Activated naive CD4-positive, alpha-beta T cell treated with anti-CD3 and anti-CD28 coated beads for 36 hours (primary cell): ENCODE measurements at regions not wholly inside any gene's neighbourhood (a gene's known extent, or its start where the extent isn't known, plus 50 kb on each side); places are given as distances from the start of the nearest gene placed in this dataset.

Experiments
- CTCF ChIA-PET: fragments of 350-600 bp; sonication (Branson Sonifier 250); formaldehyde crosslinking; loops from one replicate; lab custom pipeline; 2021; ENCODE audit warnings: antibody characterized with exemption; lab: Charles Lee
- DNase-seq: peaks from one replicate; pipeline ENCODE4 v3.0.0-alpha.2; 2020
- H3K27ac Mint-ChIP-seq: one replicate; pipeline ENCODE4 v1.8.0; 2021; ENCODE audit warnings: mild to moderate bottlenecking, mixed read lengths
- H3K27me3 Mint-ChIP-seq: one replicate; pipeline ENCODE4 v1.8.0; 2021; ENCODE audit warnings: low read depth, mixed read lengths
- H3K36me3 Mint-ChIP-seq: one replicate; pipeline ENCODE4 v1.8.0; 2021; ENCODE audit warnings: low read depth, mixed read lengths
- H3K4me1 Mint-ChIP-seq: one replicate; pipeline ENCODE4 v1.8.0; 2021; ENCODE audit warnings: low read depth, mixed read lengths
- H3K4me3 Mint-ChIP-seq: one replicate; pipeline ENCODE4 v1.8.0; 2021; ENCODE audit warnings: mild to moderate bottlenecking, moderate library complexity, mixed read lengths
- H3K9me3 Mint-ChIP-seq: one replicate; pipeline ENCODE4 v1.8.0; 2021; ENCODE audit warnings: mixed read lengths
- intact Hi-C: fragments of 100-400 bp; cut with micrococcal nuclease; formaldehyde crosslinking; loops from one replicate; pipeline ENCODE4 v1.15.1; 2023

DNA sequence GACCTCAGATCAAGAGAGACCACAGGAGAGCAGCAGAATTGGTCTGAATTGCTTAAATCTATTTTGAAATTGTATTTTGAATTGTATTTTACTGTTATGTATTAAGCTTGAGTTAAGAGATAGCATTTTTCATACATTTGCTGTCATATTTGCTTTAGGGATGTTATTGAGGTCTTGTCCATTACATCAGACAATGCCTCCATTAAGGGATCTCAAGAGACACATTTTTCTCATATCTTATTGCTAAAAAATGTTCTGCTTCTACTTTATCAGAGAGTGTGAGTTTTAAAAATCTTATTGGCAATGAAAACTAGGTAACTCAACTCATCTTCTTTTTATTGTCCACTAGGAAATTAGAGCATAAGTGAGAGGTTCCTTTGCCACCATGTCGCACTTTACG is 66.8 kb upstream of the CTAGE1 start:
- CTCF ChIA-PET: no interaction called here
- intact Hi-C loops: no loop called here
- no peaks in the 10 kb centered on the region for H3K27me3 Mint-ChIP-seq
- H3K27ac Mint-ChIP-seq: no peak overlapping the region
- H3K4me3 Mint-ChIP-seq: no peak overlapping the region
- no peaks in the 10 kb centered on the region for H3K9me3 Mint-ChIP-seq
- no peak for DNase-seq
- H3K36me3 Mint-ChIP-seq: no peaks in the 10 kb centered on the region
- H3K4me1 Mint-ChIP-seq: no peaks in the 10 kb centered on the region

DNA sequence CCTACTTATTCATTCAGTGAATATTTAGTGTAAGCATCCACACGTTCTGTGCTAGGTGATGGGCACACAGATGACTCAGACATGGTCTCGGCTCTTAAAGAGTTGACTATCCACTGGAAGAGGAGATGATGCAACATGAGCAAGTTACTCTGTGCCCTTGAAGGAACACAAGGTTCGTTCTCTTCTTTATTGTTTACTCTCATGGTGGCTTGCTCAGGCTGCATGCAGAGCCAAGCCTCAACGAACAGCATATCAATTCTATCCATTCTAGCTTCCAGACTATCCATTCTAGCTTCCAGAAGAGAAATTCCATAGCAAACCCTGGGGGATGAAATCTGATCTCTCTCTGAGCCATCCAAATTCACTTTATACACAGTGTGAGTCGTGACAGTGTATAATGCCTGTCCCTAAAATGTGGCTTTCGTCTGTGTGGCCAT is 68.1 kb upstream of the CTAGE1 start:
- H3K36me3 Mint-ChIP-seq: no peaks in the 10 kb centered on the region
- H3K27me3 Mint-ChIP-seq: no peaks in the 10 kb centered on the region
- no peak overlapping the region for H3K4me3 Mint-ChIP-seq
- intact Hi-C loops: no loop called here
- H3K4me1 Mint-ChIP-seq: no peaks in the 10 kb centered on the region
- no peak for DNase-seq
- no peak overlapping the region for H3K27ac Mint-ChIP-seq
- H3K9me3 Mint-ChIP-seq: no peaks in the 10 kb centered on the region
- CTCF ChIA-PET: no interaction called here

DNA sequence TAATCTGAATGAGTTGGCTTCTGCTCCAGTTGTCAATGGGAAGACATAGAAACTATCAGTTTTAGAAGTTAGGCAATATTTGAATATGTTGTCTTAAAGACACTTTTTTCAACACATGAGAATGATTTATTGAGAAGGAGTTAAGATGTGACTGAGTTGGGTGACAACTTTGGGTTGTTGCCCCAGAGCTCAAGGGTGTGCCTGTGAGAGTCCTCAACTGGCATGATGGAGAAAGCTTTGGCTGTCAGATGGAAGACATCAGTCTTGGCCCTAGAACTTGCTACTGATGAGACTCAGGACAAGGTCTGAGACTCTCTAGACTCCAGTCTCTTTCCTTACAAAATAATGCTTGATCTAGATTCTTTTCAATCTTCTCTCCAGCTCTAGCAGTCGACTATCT is 69.0 kb upstream of the CTAGE1 start:
- CTCF ChIA-PET: no interaction called here
- H3K9me3 Mint-ChIP-seq: no peaks in the 10 kb centered on the region

DNA sequence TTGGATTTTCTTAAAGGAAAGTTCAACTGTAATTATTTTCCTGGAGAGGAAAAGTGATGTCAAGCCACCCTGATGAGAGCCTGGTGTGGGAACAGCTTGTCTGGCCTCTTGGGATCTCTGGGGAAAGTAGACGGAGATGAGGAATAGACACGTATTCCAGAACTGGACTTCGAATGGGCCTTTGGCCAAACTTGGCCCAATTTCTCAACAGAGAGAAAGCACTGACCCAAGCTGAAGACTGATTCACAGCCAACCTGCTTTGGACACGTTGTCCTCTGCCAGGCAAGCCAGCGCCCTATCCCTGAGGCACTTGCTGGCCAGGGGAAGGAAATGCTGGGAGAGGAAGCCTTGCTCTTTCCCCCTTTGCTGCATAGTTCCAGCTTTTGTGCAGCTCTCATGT is 70.8 kb upstream of the CTAGE1 start:
- H3K27me3 Mint-ChIP-seq: no peaks in the 10 kb centered on the region
- H3K4me1 Mint-ChIP-seq: no peaks in the 10 kb centered on the region
- no peak overlapping the region for H3K27ac Mint-ChIP-seq
- CTCF ChIA-PET: no interaction called here
- H3K9me3 Mint-ChIP-seq: no peaks in the 10 kb centered on the region
- DNase-seq: no peak
- H3K36me3 Mint-ChIP-seq: no peaks in the 10 kb centered on the region
- intact Hi-C loops: no loop called here
- no peak overlapping the region for H3K4me3 Mint-ChIP-seq

More for the DNA sequence above, 69.0 kb upstream of the CTAGE1 start:
- H3K27ac Mint-ChIP-seq: no peak overlapping the region
- intact Hi-C loops: no loop called here
- no peaks in the 10 kb centered on the region for H3K4me1 Mint-ChIP-seq
- H3K4me3 Mint-ChIP-seq: no peak overlapping the region
- DNase-seq: no peak
- no peaks in the 10 kb centered on the region for H3K36me3 Mint-ChIP-seq
- H3K27me3 Mint-ChIP-seq: no peaks in the 10 kb centered on the region

DNA sequence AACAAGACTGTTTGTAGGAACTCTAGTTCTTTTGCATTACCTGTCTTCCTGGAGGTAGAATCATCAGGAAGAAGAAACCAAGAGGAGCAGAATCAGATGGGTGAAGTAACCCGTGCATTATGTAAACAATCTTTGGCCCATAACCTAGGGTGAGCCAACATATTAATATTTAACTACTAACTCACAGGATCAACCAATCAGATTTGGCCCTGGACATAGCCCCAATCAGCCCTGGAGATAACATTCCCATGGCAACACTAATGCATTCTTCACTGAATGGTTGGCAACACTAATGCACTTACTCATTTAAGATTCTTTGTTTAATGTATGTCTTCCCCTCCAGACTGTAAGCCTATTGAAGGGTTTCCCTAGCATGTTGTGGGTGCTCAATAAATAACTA is 72.0 kb upstream of the CTAGE1 start:
- intact Hi-C loops: no loop called here
- DNase-seq: no peak
- Mint-ChIP-seq H3K4me3 (no peak overlapping the region), H3K4me1 (no peaks in the 10 kb centered on the region), H3K36me3 (no peaks in the 10 kb centered on the region), H3K27me3 (no peaks in the 10 kb centered on the region), H3K9me3 (no peaks in the 10 kb centered on the region), H3K27ac (no peak overlapping the region)
- CTCF ChIA-PET: no interaction called here

GRCh38 chr18:22490429-22490846 is 72.7 kb upstream of the CTAGE1 start:
- Mint-ChIP-seq H3K4me3 (no peak overlapping the region), H3K36me3 (no peaks in the 10 kb centered on the region), H3K4me1 (no peaks in the 10 kb centered on the region), H3K9me3 (no peaks in the 10 kb centered on the region), H3K27me3 (no peaks in the 10 kb centered on the region), H3K27ac (no peak overlapping the region)
- intact Hi-C loops: no loop called here
- DNase-seq: no peak
- CTCF ChIA-PET: no interaction called here

DNA sequence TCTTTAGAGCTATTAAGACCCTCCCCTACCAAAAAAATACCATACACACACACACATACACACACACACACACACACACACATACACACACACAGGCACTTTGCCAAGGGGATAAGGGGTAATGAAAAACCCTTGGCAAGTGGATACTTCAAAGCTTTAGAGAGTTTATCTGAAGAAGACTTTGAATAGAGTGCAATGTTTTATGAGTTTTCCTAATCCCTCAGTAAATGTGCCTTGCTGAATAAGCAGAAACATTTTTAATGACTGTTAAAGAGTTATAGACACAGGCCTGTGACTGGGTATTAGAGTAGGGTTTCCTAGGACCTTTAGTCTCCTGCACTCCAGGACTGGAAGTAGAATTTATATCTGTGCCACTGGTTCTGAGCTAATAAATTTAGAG is 75.5 kb upstream of the CTAGE1 start:
- no peaks in the 10 kb centered on the region for H3K4me1 Mint-ChIP-seq
- CTCF ChIA-PET: no interaction called here
- no peak overlapping the region for H3K27ac Mint-ChIP-seq
- no peak for DNase-seq
- no peaks in the 10 kb centered on the region for H3K36me3 Mint-ChIP-seq
- intact Hi-C loops: no loop called here
- no peaks in the 10 kb centered on the region for H3K9me3 Mint-ChIP-seq
- H3K4me3 Mint-ChIP-seq: no peak overlapping the region
- H3K27me3 Mint-ChIP-seq: no peaks in the 10 kb centered on the region

DNA sequence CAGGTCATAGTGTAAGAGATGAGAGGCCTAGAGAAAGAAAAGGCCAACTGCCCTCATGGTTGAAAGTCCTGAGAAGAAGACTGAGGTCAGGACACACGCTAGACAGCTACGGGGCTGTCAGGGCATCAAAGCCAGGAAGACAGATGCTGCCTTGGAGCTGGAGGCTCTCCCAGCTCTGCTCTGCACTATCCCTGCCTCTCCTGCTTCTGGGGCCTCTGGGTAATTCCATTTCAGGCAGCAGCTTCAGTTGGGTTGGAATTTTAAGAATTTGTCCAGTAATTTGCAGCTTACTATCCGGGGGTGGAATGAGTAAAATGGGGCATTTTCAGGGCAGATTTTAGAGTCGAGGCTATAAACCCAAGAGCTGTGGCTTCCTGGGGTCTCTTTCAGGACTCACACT is 76.2 kb upstream of the CTAGE1 start:
- H3K27me3 Mint-ChIP-seq: no peaks in the 10 kb centered on the region
- no peaks in the 10 kb centered on the region for H3K9me3 Mint-ChIP-seq
- no peaks in the 10 kb centered on the region for H3K4me1 Mint-ChIP-seq
- CTCF ChIA-PET: no interaction called here
- no peak overlapping the region for H3K27ac Mint-ChIP-seq
- H3K36me3 Mint-ChIP-seq: no peaks in the 10 kb centered on the region
- no peak overlapping the region for H3K4me3 Mint-ChIP-seq
- no peak for DNase-seq
- intact Hi-C loops: no loop called here

DNA sequence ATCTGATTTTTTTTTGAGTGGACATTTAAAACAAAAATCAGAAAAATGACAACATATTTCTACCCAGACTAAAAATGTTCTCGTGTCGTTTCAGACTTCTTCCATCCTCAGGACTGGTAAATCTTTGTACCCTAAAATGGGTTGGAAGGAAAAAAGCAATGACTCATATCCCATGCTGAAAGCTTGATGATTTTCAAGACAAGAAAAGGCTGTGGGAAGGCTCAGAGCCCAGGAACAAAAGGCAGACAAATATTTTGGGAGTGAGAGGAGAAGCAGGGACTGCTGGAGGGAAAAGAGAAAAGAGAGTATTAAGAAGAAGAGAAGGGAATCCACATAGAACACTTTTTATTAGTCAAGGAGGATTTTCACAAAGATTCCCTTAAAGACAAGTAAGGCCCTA is 77.1 kb upstream of the CTAGE1 start:
- no peaks in the 10 kb centered on the region for H3K36me3 Mint-ChIP-seq
- CTCF ChIA-PET: no interaction called here

DNA sequence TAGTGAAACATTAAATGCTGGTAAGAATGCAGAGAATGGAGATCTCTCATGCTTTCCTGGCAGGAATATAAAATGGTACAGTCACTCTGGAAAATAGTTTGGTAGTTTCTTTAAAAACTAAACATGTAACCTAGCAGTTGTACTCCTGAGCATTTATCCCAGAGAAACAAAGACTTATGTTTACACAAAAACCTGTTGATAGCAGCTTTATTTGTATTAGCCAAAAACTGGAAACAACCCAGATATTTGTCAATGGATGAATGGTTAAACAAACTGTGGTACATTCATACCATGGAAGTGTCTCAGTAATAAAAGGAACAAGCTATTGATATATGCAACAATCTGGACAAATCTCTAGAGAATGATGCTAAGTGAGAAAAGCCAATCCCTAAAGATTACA is 81.7 kb upstream of the CTAGE1 start:
- no peak overlapping the region for H3K27ac Mint-ChIP-seq
- CTCF ChIA-PET: no interaction called here
- DNase-seq: no peak
- H3K27me3 Mint-ChIP-seq: no peaks in the 10 kb centered on the region
- intact Hi-C loops: no loop called here
- no peak overlapping the region for H3K4me3 Mint-ChIP-seq
- H3K36me3 Mint-ChIP-seq: no peaks in the 10 kb centered on the region
- H3K9me3 Mint-ChIP-seq: peaks cover 6% of the 10 kb centered on the region
- no peaks in the 10 kb centered on the region for H3K4me1 Mint-ChIP-seq

More for the DNA sequence above, 77.1 kb upstream of the CTAGE1 start:
- Mint-ChIP-seq H3K27me3 (no peaks in the 10 kb centered on the region), H3K9me3 (no peaks in the 10 kb centered on the region), H3K4me1 (no peaks in the 10 kb centered on the region), H3K4me3 (no peak overlapping the region), H3K27ac (no peak overlapping the region)
- intact Hi-C loops: no loop called here
- DNase-seq: no peak

DNA sequence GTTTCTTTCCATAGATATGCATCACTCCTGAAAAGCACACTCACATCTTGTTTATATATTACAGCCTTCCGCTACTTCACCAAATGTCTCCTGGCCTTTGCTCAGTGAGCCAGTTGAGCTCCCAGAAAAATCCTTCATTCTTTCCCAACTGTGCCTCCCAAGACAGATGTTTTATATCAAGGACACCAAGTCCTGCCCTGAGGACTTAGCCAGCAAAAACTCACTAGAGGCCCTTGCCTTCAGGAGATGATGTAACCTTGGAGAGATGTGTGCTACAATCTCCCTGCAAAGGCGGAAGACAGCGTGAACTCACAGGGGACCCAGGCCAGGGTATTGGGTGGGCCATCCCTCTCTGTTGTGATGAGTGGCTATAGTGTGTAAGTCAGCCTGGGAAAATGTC is 86.1 kb upstream of the CTAGE1 start:
- intact Hi-C loops: no loop called here
- Mint-ChIP-seq H3K27ac (no peak overlapping the region), H3K4me3 (no peak overlapping the region), H3K27me3 (no peaks in the 10 kb centered on the region), H3K4me1 (no peaks in the 10 kb centered on the region), H3K9me3 (peaks cover 6% of the 10 kb centered on the region), H3K36me3 (no peaks in the 10 kb centered on the region)
- DNase-seq: no peak
- CTCF ChIA-PET: no interaction called here

DNA sequence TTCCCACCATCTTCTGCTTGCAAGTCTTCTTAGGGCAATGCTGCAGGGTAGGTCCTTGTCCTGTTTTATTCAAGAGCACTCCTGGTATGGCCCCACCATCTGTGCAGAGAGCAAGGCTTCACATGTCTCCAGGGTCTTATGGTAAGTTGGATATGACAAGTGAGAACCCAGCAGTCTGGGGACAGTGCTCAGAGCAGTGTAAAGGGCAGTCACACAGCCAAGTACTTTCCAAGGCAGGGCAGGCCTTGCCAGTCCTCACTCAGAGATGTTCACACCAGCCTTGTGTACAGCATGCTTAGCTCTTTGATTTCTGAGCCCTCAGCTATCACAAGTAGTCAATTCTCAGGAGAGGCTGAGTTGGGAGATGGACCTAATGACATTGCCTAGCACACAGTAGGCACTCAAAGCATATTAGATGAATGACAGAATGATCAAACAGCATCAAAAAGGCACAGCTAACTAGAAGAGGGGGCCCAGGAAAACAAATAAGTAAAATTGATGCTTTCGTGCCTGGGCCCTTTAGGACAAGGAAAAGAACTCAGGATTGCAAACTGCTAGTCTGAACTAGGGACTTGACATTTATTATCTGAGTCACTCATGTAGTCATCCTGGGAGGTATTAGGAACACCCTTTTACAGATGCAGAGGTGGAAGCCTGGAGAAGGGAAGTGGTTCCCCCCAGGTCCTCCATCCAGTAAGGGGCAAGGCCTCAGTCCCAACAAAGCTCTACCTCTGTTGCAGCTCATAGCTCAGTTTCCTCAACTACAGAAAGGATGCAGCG is 86.7 kb upstream of the CTAGE1 start:
- H3K27me3 Mint-ChIP-seq: no peaks in the 10 kb centered on the region
- intact Hi-C loops: no loop called here
- no peak overlapping the region for H3K27ac Mint-ChIP-seq
- CTCF ChIA-PET: no interaction called here
- H3K9me3 Mint-ChIP-seq: peaks cover 6% of the 10 kb centered on the region
- no peaks in the 10 kb centered on the region for H3K36me3 Mint-ChIP-seq
- no peak overlapping the region for H3K4me3 Mint-ChIP-seq
- no peaks in the 10 kb centered on the region for H3K4me1 Mint-ChIP-seq
- DNase-seq: no peak

DNA sequence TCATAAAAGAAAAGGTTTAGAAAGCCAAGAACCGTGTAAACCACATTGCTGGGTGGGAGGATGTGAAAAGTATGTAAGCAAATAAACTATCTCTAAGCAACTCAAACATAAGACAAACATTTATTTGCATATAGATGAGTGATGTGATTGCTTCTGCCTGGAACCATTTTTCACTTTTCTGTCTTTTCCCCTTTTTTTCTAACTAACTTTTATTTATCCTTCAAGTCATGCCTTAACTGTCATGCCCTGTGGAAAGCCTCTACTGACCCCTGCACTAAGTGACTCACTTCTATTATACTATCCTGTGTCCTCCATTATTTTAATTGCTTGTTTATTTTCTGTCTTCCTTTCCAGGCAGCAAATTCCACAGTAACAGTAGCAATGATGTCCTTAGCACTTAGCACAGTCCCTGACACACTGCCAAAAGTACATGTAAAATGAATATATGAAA is 87.5 kb upstream of the CTAGE1 start:
- Mint-ChIP-seq H3K9me3 (peaks cover 6% of the 10 kb centered on the region), H3K4me3 (no peak overlapping the region), H3K36me3 (no peaks in the 10 kb centered on the region), H3K27me3 (no peaks in the 10 kb centered on the region), H3K4me1 (no peaks in the 10 kb centered on the region), H3K27ac (no peak overlapping the region)
- DNase-seq: no peak
- intact Hi-C loops: no loop called here
- CTCF ChIA-PET: no interaction called here
